NCI-H82 treated with DMSO at 0.1 percent for 48 hours (cell line): ENCODE measurements at regions not wholly inside any gene's neighbourhood (a gene's known extent, or its start where the extent isn't known, plus 50 kb on each side); places are given as distances from the start of the nearest gene placed in this dataset.
"Not testable (repeated sequence)": the region's sequence is repeated elsewhere in the genome, so short reads cannot be mapped to it uniquely, and the experiment has no call there.

Experiments
- DNase-seq: peaks from one replicate; lab custom pipeline; 2025; ENCODE audit not compliant: unreplicated experiment; lab: John Stamatoyannopoulos, UW

- no peak for DNase-seq
Measured at GRCh38 chr14:42548349-42548748, 941.7 kb downstream of the LRFN5 start.

GRCh38 chr14:42545636-42546035, 939.0 kb downstream of the LRFN5 start:
- no peak for DNase-seq

- DNase-seq: no peak
Measured at GRCh38 chr14:42541535-42542001, 934.9 kb downstream of the LRFN5 start.

DNA sequence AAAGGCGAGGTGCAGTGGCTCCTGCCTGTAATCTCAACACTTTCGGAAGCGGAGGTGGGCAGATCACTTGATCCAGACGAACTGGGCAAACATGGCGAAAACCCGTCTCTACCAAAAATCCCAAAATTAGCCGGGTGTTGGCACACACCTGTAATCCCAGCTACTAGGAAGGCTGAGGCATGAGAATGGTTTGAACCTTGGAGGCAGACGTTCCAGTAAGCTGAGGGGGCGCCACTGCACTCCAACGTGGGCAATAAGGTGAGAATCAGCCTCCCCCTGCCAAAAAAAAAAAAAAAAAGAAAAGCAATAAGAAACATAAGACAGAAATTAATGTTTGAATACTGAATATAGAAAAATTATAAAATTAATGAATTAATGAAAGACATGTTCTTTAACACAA, 928.7 kb downstream of the LRFN5 start:
- DNase-seq: no peak

GRCh38 chr14:42533476-42533875, 926.8 kb downstream of the LRFN5 start:
- no peak for DNase-seq

DNA sequence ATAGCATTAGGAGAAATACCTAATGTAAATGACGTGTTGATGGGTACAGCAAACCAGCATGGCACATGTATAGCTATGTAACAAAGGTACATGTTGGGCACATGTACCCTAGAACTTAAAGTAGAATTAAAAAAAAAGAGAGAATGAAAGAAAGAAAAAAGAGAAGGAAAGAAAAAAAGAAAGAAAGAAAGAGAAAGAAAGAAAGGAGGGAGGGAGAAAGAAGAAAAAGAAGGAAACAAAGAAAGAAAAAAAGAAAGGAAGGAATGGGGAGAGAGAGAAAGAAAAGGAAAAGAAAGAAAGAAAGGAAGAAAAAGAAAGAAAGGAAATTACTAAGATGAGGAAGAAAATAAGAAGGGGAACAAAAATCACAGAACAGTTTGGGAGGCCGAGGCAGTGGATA, 925.5 kb downstream of the LRFN5 start:
- no peak for DNase-seq

DNA sequence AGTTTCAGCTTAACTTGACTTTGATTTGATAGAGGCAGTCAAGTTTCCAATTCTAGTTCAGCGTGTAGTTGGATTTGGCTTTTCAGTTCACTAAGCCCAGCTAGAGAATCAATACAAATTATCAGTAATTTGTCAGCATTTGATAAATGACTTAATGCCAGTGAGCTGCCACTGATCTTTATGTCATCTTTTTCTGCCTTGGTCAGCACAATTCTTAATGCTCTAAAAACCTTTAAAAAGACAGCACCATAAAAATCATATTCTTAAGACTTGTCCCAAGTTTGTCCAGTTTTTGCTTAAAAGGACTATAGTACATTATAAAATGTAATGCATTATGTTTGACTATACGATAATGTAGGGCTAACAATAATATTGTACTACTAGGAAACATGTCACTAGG, 920.5 kb downstream of the LRFN5 start:
- no peak for DNase-seq

GRCh38 chr14:42523666-42524065, 917.0 kb downstream of the LRFN5 start:
- DNase-seq: no peak

DNA sequence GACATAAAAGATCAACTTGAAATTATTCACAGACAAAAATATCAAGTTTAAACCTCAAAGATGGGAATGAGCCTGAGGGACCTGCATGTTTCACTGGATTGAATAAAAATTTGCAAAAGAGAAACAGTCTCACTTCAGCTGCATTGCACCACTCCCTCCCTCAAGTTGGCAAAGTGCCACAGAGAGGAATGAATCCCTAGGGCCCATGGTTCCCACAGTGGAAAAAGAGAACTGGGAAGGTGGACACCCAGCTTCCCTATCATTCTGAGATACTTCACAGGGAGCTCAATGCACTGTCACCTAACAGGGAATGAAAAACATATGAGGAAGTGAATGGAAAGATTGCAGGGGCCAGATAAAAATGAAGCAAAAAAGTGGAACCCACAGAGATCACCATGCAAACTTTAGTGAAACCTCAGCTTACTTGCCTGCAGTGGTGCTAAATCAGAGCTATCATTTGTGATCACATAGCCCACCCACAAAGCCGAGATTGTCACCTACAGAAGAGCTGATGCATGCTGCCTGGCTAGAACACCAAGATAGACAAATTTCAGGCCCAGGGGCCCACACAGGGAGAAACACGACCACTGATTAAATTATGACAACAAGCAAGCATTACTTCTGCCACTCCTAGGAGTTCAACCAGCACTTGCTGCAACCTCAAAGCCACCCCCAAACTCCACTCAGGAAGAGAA, 911.3 kb downstream of the LRFN5 start:
- no peak for DNase-seq

- DNase-seq: no peak
Measured at GRCh38 chr14:42513837-42514236, 907.2 kb downstream of the LRFN5 start.

DNA sequence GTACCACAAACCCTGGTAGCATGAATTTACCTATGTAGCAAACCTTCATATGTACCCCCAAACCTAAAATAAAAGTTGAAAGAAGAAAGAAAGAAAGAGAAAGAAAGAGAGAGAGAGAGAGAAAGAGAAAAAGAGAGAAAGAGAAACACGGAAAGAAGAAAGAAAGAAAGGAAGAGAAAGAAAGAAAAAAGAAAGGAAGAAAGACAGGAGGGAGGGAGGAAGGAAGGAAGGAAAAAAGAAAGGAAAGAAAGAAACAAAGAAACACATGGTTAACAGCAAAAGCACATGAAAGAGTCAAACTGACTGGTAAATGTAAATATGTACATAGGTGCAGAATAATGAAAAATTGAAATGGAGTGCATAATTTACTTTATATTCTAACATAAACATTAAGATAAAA, 903.4 kb downstream of the LRFN5 start:
- no peak for DNase-seq

- DNase-seq: no peak
Measured at GRCh38 chr14:42508209-42508946, 901.7 kb downstream of the LRFN5 start.

DNA sequence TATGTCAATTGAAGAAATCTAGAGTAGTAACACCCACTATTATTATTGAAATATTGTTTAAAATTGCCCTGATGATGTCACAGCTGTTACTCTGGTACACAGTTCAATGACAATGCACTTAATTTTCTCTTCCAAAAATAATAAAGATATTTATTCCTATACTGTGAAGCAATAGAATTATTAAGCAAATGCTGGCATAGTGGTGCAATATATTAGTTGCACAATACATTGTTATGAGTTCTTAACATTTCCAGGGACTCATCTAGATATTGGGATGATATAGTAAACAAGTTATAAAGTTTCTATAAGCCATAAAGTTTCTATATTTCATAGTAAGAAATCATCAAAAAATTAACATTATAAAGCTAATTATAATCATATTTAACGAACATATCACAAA, 897.8 kb downstream of the LRFN5 start:
- DNase-seq: no peak

DNA sequence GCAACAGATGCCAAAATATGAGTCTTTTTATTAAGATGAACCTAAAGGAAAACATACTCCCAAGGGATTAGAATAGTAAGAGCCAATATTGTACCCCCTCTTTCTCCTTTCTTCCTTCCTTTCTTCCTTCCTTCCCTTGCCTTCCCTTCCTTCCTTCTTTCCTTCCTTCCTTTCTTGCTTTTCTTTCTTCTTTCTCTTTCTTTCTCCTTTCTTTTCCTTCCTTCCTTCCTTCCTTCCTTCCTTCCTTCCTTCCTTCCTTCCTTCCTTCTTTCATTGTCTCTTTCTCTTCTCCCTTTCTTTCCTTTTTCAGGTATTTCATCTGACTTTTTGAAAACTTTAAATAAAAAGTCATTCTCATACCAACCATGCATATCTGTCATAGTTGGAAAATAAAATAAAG, 892.5 kb downstream of the LRFN5 start:
- no peak for DNase-seq

DNA sequence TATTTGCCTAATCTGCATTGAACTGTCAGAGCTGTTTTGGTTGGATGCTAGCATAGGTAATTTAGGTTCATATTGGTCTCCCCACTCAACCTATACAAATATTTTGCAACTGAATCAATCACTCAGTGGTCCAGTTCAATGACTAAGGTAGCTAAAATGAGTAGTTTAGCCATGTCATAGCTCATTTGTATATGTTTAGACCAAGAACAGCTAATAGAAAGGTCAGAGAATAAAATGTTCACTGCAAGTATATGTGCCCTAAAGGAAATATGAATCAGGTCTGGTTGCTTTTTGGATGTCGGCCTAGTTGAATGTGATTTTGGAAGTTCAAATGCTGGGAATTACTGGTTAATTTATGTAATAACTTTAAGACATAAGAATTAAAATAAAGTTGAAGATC, 883.9 kb downstream of the LRFN5 start:
- no peak for DNase-seq

DNA sequence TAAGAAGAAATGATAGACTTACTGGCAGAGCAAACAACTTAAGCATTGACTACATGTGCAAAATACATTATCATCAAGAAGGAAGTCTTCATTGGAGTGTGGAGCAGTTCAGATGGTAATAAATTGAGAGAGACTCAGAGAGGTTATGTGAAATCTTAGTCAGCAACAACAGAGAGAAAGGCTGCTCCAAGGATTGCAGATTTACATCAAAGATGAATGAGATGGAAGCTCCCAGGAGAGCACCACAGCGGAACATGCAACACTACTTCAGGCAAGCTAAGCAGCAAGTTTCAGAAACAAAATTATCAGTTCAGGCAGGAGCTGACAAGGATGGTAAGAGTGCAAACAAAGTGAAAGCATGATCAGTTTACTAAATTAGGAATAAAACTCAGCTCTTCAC, 882.3 kb downstream of the LRFN5 start:
- no peak for DNase-seq

- DNase-seq: not testable (repeated sequence)
Measured at GRCh38 chr14:42482345-42482971, 875.8 kb downstream of the LRFN5 start.

DNA sequence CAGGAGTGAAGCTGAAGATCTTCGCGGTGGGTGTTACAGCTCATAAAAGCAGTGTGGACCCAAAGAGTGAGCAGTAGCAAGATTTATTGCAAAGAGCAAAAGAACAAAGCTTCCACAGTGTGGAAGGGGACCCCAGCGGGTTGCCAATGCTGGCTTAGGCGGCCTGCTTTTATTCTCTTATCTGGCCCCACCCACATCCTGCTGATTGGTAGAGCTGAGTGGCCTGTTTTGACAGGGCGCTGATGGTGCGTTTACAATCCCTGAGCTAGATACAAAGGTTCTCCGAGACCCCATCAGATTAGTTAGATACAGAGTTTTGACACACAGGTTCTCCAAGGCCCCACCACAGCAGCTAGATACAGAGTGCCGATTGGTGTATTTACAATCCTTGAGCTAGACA, 875.0 kb downstream of the LRFN5 start:
- not testable (repeated sequence) for DNase-seq

DNA sequence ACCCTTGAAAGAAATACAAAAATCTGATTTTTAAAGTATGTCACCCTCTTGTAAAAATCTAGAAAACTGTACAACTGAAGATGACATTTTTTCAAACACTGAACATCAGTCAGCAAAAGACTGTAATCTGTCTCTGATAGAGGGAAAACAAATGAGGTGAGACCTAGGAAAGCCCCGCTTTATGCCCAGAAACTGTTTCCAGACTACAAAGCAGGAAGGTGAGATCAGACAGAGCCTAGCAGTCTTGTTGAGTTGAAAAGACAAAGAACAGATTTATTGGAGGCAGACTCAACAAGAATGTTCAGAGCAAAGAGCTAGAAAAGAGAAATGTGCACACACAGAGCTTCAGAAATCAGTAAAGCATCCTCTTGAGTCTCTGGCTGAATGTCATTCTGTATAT, 873.6 kb downstream of the LRFN5 start:
- DNase-seq: no peak

DNA sequence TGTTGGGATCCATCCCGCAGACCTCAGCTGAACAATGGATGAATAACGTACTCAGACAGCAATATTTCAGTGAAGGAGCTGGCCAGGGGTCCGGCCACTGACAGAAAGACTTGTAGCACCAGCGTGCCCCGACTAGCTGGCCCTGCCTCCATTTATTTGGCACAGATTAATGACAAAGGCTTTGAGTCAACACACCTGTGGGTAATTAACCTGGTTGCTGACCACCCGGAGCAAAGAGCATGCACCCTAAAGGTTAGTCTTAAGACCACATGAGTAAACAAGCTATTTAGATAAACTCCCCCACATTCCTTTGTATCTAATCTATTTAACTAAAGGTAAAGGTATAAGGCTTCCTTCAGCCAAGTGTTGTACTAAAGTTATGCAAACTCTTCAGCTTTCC, 868.6 kb downstream of the LRFN5 start:
- no peak for DNase-seq

DNA sequence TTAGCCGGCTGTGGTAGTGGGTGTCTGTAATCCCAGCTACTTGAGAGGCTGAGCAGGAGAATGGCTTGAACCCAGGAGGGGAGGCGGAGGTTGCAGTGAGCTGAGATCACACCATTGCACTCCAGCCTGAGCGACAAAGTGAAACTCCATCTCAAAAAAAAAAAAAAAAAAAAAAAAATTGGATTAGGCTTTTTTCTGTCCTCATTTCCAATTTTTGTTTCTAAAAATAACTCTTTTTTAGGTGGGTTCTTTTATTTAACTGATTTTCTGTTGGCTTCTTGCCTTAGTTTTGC, 863.7 kb downstream of the LRFN5 start:
- no peak for DNase-seq

GRCh38 chr14:42469637-42470426, 863.2 kb downstream of the LRFN5 start:
- no peak for DNase-seq
